GM21423 (cell line): ENCODE measurements at regions not wholly inside any gene's neighbourhood (a gene's known extent, or its start where the extent isn't known, plus 50 kb on each side); places are given as distances from the start of the nearest gene placed in this dataset.

Experiments used
- ATAC-seq: cut with Tn5 transposase; IDR thresholded peaks from one replicate; pipeline ENCODE4 v1.9.1; 2021; ENCODE audit warnings: mild to moderate bottlenecking, moderate library complexity; ENCODE audit not compliant: unreplicated experiment

- no peak for ATAC-seq
Measured at GRCh38 chr1:177355575-177355974, 184.8 kb downstream of the BRINP2 start.

- no peak for ATAC-seq
Measured at GRCh38 chr1:177354247-177354646, 183.5 kb downstream of the BRINP2 start.

- ATAC-seq: no peak
Measured at GRCh38 chr1:177351361-177352108, 180.8 kb downstream of the BRINP2 start.

- no peak for ATAC-seq
Measured at GRCh38 chr1:177346790-177347359, 176.1 kb downstream of the BRINP2 start.

GRCh38 chr1:177343445-177343844, 172.7 kb downstream of the BRINP2 start:
- ATAC-seq: no peak

- ATAC-seq: no peak
Measured at GRCh38 chr1:177341773-177342172, 171.0 kb downstream of the BRINP2 start.

- no peak for ATAC-seq
Measured at GRCh38 chr1:177340601-177341067, 169.9 kb downstream of the BRINP2 start.

GRCh38 chr1:177338376-177338775, 167.6 kb downstream of the BRINP2 start:
- ATAC-seq: no peak

GRCh38 chr1:177334903-177335302, 164.1 kb downstream of the BRINP2 start:
- no peak for ATAC-seq

- ATAC-seq: no peak
Measured at GRCh38 chr1:177333936-177334595, 163.3 kb downstream of the BRINP2 start.
